GM12878 (cell line): ENCODE measurements at regions not wholly inside any gene's neighbourhood (a gene's known extent, or its start where the extent isn't known, plus 50 kb on each side); places are given as distances from the start of the nearest gene placed in this dataset.

ENCODE experiments used
- CREM ChIP-seq: IDR thresholded peaks from 2 replicates; pipeline ENCODE4 v1.6.1; 2014; ENCODE audit warnings: antibody characterized with exemption, low read depth
- EP300 ChIP-seq, 2 experiments: fragments of 150-350 bp in 1 of 2; IDR thresholded peaks; 2 replicates each; pipeline ENCODE4 v1.6.1; 2011 to 2012; ENCODE audit warnings: low read depth in 2 of 2, low read length in 2 of 2, borderline replicate concordance in 1 of 2, improper control_type of control experiment in 1 of 2, inconsistent platforms in 1 of 2; ENCODE audit not compliant: control insufficient read depth in 1 of 2
- FOXK2 ChIP-seq: fragments of 450-650 bp; IDR thresholded peaks from 2 replicates; pipeline ENCODE4 v1.6.1; 2017; ENCODE audit warnings: mild to moderate bottlenecking, moderate library complexity
- HCFC1 ChIP-seq: fragments of 150-350 bp; IDR thresholded peaks from 2 replicates; pipeline ENCODE4 v1.6.1; 2014; ENCODE audit warnings: low read length
- RB1 ChIP-seq: fragments of 450-650 bp; formaldehyde crosslinking; IDR thresholded peaks from 2 replicates; pipeline ENCODE4 v1.6.1; 2017; ENCODE audit warnings: mild to moderate bottlenecking, borderline replicate concordance
- SMAD1 ChIP-seq: fragments of 450-650 bp; IDR thresholded peaks from 2 replicates; pipeline ENCODE4 v1.6.1; 2018; ENCODE audit warnings: mild to moderate bottlenecking, low read depth; ENCODE audit not compliant: partially characterized antibody
- ZZZ3 ChIP-seq: IDR thresholded peaks from 2 replicates; pipeline ENCODE4 v1.6.1; 2011; ENCODE audit warnings: low read depth; ENCODE audit not compliant: control insufficient read depth, insufficient read length
- TF ChIP-seq, protein P1 (sequence below): fragments of 450-650 bp; IDR thresholded peaks from 2 replicates; pipeline ENCODE4 v1.6.1; 2017; ENCODE audit warnings: mild to moderate bottlenecking, moderate library complexity
- TF ChIP-seq, protein P2 (sequence below): fragments of 450-650 bp; IDR thresholded peaks from 2 replicates; pipeline ENCODE4 v1.6.1; 2017; ENCODE audit warnings: antibody characterized with exemption, mild to moderate bottlenecking, moderate library complexity

DNA sequence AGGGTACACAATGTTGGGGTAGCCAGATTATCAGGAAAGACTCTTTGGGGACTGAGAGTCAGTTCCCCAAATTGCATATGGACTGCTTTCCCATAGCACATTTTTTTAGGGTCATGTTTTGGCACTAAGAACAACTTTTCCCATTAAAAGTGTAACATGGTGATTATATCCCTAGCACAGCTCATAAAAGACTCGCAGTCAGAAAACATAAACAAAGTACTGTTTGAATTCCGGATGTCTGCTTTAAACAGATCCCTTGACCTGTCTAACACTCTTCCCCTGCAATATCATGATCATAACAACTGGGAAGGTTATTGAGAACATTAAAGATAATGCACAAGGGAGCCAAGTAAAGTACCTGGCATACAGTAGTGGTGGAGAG is 262.2 kb downstream of the ASXL3 start (continued):
- TF ChIP-seq, protein P1, sequence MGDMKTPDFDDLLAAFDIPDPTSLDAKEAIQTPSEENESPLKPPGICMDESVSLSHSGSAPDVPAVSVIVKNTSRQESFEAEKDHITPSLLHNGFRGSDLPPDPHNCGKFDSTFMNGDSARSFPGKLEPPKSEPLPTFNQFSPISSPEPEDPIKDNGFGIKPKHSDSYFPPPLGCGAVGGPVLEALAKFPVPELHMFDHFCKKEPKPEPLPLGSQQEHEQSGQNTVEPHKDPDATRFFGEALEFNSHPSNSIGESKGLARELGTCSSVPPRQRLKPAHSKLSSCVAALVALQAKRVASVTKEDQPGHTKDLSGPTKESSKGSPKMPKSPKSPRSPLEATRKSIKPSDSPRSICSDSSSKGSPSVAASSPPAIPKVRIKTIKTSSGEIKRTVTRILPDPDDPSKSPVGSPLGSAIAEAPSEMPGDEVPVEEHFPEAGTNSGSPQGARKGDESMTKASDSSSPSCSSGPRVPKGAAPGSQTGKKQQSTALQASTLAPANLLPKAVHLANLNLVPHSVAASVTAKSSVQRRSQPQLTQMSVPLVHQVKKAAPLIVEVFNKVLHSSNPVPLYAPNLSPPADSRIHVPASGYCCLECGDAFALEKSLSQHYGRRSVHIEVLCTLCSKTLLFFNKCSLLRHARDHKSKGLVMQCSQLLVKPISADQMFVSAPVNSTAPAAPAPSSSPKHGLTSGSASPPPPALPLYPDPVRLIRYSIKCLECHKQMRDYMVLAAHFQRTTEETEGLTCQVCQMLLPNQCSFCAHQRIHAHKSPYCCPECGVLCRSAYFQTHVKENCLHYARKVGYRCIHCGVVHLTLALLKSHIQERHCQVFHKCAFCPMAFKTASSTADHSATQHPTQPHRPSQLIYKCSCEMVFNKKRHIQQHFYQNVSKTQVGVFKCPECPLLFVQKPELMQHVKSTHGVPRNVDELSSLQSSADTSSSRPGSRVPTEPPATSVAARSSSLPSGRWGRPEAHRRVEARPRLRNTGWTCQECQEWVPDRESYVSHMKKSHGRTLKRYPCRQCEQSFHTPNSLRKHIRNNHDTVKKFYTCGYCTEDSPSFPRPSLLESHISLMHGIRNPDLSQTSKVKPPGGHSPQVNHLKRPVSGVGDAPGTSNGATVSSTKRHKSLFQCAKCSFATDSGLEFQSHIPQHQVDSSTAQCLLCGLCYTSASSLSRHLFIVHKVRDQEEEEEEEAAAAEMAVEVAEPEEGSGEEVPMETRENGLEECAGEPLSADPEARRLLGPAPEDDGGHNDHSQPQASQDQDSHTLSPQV = no peak
- TF ChIP-seq SMAD1 = no peak
- TF ChIP-seq CREM = no peak
- no peak for TF ChIP-seq RB1
- TF ChIP-seq FOXK2 = no peak
- no peak for TF ChIP-seq ZZZ3
- TF ChIP-seq, protein P2, sequence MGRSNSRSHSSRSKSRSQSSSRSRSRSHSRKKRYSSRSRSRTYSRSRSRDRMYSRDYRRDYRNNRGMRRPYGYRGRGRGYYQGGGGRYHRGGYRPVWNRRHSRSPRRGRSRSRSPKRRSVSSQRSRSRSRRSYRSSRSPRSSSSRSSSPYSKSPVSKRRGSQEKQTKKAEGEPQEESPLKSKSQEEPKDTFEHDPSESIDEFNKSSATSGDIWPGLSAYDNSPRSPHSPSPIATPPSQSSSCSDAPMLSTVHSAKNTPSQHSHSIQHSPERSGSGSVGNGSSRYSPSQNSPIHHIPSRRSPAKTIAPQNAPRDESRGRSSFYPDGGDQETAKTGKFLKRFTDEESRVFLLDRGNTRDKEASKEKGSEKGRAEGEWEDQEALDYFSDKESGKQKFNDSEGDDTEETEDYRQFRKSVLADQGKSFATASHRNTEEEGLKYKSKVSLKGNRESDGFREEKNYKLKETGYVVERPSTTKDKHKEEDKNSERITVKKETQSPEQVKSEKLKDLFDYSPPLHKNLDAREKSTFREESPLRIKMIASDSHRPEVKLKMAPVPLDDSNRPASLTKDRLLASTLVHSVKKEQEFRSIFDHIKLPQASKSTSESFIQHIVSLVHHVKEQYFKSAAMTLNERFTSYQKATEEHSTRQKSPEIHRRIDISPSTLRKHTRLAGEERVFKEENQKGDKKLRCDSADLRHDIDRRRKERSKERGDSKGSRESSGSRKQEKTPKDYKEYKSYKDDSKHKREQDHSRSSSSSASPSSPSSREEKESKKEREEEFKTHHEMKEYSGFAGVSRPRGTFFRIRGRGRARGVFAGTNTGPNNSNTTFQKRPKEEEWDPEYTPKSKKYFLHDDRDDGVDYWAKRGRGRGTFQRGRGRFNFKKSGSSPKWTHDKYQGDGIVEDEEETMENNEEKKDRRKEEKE = no peak
- TF ChIP-seq HCFC1 = no peak
- TF ChIP-seq EP300 (IDR thresholded peaks at IDR 0.05; ENCODE audit: borderline replicate concordance in 1 of 2, control insufficient read depth in 1 of 2, low read depth in 2 of 2, low read length in 2 of 2) = no peak
